GM20431 (cell line): ENCODE measurements at regions not wholly inside any gene's neighbourhood (a gene's known extent, or its start where the extent isn't known, plus 50 kb on each side); places are given as distances from the start of the nearest gene placed in this dataset.

Source experiments
- in situ Hi-C: fragments of 300-500 bp; cut with MseI, MboI; formaldehyde crosslinking; loops from one replicate; pipeline ENCODE4 v1.15.0; 2020; ENCODE audit warnings: low sequenced_read_pairs; ENCODE audit not compliant: unreplicated experiment

DNA sequence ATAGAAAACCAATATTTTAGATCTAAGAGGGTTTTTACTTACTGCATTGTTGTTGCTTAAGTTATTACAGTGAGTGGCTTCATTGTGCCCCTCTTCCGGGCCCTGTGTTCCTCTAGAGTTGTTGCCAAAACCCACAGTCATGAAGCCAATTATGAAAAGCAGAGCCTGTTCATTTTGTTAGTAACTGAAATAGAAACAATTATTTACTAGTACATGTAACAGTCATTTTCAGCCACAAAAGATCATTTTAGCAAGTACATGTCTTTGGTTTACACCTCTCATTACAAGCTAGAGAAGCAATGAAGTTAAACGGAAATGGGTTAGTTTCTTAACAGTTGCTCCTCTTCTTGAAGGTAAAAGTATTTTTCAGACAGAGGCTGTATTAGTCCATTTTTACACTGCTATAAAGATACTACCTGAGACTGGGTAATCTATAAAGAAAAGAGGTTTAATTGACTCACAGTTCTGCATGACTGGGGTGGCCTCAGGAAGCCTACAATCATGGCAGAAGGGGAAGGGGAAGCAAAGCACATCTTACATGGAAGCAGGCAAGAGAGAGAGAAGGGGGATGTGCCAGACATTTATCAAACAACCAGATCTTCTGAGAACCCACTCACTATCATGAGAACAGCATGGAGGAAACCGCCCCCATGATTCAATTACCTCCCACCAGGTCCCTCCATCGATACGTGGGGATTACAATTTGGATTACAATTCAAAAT is 380.5 kb downstream of the SFMBT2 start:
- in situ Hi-C loops: no loop called here

- in situ Hi-C loops: no loop called here
Observed at GRCh38 chr10:7029672-7030071, 381.2 kb downstream of the SFMBT2 start.

- in situ Hi-C loops: no loop called here
Observed at GRCh38 chr10:7028809-7029166, 382.0 kb downstream of the SFMBT2 start.

DNA sequence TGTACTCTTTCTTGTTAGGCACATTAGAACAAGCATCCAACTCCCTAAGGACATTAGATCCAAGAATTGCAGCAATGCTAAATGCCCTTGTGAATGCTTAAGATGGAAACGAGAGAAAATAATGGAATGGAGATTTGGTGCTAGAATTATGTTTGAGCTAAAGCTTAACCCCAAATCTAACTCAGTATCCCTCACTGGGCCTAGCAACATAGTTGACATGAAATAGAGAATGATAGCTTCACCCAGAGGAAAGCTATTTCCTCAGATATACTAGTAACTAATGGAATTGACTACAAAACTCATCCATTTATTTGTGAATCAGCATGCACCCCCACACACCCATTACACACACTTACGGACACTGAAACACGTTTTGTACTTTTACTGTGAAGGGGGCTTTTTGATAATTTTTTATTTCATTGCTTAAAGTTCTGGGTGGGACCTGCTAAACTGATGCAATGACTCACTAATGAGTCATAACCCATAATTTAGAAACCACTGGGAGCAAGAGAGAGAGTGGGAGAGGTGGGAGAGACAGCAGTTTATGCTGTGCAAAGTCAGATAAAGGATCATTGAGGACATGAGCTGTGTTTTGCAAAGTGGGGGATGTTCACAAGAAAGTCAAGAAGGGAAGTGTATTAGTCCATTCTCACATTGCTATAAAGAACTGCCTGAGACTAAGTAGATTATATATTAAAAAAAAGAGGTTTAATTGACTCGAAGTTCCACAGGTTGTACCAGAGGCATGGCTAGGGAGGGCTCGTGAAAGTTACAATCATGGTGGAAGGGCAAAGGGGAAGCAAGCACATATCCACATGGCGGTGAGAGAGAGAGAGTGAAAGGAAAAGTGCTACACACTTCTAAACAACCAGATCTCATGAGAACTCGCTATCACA is 382.7 kb downstream of the SFMBT2 start:
- in situ Hi-C loops: no loop called here

DNA sequence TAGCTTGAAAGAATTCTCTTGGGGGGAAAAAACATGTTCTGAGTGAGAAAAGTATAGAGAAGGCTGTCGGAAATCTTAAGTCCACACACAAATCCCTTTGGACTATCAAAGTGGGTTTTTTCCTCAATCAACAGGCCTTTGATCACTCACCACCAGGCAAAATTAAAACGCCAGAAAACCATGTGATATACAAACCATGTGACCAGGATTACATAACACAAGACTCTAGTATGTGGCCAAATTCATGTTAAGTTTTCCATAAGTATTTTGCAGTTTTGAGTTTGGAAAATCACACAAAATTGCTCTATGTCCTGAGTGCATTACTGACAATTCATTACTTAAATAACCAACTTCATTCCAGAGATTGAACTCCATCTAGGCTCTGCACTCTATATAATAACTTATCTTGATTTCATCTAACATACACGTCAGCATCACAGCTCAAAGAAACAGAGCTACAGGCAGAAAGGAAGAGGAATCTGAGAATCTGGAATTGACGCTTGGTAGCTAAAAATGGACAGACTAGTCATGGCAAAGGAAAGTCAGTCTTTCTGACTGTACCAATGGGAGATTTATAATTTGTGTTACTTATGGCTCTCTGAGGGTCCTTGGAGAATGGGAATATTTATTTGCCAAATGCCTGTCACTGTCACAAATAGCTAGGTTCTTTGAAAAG is 383.5 kb downstream of the SFMBT2 start:
- in situ Hi-C loops: no loop called here

- in situ Hi-C loops: no loop called here
Observed at GRCh38 chr10:7026818-7027217, 384.0 kb downstream of the SFMBT2 start.

GRCh38 chr10:7025296-7025695 is 385.5 kb downstream of the SFMBT2 start:
- in situ Hi-C loops: no loop called here

DNA sequence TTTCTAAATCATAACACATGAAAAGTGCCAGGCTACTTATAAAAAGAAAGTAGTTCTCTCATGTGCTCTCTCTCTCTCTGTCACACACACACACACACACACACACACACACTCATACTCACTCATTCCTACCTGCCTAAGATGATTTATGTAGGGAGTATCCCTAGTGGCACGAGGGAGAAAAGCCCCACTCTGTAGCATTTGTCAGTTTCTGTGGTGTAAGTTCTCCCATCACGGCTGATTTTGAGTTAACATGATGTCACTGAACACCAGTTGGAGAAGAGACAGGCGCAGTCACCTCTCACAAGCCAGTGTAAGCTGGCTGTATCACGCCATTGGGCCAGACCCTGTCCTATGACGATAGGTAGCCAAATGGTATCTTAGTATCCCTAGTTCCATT is 395.4 kb downstream of the SFMBT2 start:
- in situ Hi-C loops: no loop called here

DNA sequence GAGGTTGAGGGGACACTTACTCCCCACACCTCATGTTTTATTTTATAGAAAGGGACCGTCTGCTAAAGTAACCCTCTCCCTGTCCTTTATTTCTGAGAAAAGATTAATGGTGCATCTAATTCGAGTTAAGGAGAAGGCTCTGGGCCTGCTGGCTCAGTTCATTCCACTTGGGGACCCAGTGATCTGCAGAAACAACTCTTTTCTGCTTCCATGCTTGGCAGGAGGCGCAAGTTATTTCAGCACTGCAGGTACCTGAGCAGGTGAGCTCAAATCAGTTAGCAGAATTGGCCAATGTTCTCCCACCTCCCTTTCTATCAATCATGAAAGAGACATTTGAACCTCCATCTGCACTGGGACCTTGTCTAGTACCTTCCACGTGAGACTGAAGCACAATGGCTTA is 396.1 kb downstream of the SFMBT2 start:
- in situ Hi-C loops: no loop called here

- in situ Hi-C loops: no loop called here
Observed at GRCh38 chr10:7011994-7012393, 398.8 kb downstream of the SFMBT2 start.

- in situ Hi-C loops: no loop called here
Observed at GRCh38 chr10:7008645-7009044, 402.2 kb downstream of the SFMBT2 start.

DNA sequence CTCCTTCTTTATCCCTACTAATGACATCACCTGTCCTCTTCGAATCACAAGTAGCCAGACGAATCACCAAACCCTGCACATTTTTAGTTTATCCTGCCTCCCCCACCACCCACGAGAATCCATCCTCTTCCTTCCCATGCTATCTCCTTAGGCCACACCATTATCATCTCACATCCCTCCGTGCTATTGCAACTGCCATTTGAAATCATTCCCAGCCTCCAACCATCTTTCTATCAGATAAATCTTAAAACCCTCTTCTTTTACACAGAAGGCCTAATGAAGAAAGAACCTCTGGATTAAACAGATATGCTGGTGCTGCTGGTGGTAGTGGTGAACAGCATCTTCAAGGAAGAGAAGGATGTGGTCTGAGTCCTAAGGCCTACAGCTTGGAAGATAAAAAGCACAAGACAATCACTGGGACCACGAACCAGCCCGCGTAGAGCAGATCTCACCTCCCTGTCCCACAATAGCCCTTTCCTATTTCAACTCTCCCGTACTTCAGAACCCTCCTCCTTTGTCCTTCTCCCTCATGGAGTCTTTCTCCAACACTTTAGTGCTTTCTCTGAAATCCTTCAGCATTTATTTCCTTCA is 403.1 kb downstream of the SFMBT2 start:
- in situ Hi-C loops: no loop called here

DNA sequence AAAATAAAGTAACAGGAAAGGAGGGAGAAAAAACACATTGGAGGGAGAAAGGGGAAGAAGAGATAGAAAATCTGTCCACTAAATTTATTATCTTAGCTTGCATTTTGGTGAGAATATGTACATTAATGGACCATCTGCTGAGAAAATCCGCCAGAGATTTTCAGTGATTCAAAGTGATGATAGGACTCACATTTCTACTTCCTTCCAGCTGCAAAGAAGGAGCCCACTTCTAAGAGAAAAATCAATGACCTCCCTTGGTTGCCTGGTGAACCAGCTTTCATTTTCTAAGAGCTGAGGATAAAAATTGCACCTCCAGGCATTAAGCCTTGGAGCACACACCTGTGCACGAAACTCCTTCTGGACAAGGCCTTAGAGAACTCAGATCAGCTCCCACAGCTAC is 404.3 kb downstream of the SFMBT2 start:
- in situ Hi-C loops: no loop called here

DNA sequence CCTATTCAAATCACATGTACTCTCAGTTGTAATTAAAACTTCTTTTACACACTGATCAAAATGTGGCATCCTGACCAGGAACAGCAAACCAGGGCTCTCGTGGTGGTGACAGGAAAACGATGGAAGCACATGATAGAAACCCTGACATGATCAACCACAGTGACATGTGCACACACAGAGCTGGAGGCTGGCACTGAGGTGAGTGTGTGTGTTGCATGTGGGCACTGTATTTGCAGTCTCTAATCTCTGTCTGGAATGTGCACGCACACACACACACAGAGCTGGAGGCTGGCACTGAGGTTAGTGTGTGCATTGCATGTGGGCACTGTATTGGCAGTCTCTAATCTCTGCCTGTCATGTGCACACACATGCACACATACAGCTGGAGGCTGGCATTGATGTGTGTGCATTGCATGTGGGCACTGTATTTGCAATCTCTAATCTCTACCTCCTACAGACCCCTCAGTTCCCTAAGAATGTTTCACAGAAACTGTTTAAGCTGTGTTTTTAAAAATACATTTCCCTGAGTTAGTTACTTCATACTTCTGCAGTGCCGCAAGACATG is 406.9 kb downstream of the SFMBT2 start:
- in situ Hi-C loops: no loop called here

DNA sequence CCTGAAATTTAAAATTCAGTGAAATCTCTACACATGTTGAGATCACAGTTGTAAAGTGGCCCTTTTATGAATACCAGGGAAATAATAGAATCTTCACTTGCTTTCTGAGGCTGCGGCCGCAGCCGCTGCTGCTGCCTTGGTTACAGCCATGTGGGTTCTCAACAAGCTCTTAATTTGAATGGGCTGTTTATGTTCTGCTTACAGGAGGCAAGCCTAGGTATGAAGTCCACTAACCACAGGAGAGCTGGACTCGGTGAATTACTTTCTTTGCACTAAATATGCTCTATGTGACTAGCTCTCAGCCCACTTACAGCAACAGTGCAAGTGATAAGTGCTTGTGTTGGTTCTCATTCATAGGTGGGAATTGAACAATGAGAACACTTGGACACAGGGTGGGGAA is 410.8 kb downstream of the SFMBT2 start:
- in situ Hi-C loops: no loop called here

DNA sequence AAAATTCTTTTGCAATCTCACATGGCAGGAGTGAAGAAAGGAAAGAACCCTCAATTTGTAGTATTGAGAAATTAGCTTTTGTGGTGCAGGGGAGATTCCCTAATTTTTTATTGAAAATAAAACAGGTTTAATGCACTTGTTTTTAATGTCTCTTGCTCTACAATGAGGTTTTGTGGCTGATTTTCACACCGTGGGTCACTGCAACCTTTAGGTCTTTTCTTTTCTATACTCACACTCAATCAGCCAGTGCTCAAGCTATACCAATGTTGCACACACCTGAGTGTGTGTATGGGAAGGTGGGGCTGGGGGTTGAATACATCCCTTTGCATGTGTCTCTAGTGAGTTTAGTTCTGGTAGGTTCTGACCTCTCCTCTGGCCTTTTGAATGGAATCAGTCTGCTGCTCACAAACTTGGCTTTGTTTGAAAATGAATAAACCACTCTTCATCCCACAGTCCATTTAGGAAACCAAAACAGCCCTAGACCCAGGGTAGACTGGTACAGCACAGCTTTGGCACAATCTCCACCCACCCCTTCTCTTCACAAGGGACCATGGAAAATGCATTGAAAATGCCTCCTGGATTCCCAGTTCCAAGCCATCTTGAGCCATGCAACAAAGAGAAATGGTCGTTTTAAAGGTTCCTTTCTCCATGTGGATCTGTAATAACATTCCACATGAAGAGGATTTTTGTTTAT is 411.5 kb downstream of the SFMBT2 start:
- in situ Hi-C loops: no loop called here

DNA sequence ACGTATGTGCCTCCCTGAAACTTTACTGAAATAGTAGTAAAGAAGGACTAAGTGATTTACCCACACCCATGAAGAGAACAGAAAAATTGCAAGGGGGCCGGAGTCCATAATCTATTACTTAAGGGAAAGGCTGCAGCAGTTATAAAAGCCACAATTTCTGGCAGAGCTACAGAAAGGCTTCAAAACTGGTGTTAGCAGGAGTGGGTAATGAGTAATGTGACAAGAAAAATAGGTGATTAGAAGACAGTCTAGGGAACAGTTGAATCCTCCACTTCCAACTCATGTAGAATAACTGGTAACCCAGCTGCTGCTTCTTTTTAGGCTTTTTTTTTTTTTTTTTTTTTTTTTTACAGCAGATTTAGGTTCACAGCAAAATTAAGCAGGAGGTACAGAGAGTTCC is 413.3 kb downstream of the SFMBT2 start:
- in situ Hi-C loops: no loop called here

- in situ Hi-C loops: no loop called here
Observed at GRCh38 chr10:6996431-6996830, 414.4 kb downstream of the SFMBT2 start.

DNA sequence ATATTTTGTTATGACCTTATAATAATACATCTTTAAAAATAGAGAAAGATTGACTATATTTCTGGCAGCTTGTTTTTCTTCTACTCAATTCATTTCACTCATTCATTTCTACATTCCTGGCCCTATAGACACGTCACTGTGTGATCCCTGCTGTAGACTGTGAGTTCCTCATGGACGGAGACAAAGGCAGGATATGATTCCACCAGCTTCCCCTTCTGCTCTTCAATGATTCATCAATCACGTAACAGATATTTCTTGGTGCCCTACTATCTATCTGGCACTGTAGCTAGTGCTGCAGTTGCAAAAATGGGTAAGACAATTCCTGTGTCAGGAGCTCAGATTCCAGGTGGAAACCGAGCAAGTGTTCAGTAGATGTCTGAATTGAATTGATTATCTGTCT is 415.0 kb downstream of the SFMBT2 start:
- in situ Hi-C loops: no loop called here

- in situ Hi-C loops: no loop called here
Observed at GRCh38 chr10:6995341-6995740, 415.3 kb upstream of the PRKCQ start.
